BJ (cell line): ENCODE measurements at regions not wholly inside any gene's neighbourhood (a gene's known extent, or its start where the extent isn't known, plus 50 kb on each side); places are given as distances from the start of the nearest gene placed in this dataset.

Source experiments
- CTCF ChIA-PET: fragments of 350-600 bp; formaldehyde crosslinking; extraction: SDS; loops from one replicate; lab custom pipeline; 2021; ENCODE audit warnings: antibody characterized with exemption, inconsistent platforms; lab: Yijun Ruan, JAX
- POLR2A ChIA-PET: fragments of 300-600 bp; sonication (Branson Sonifier 250); formaldehyde crosslinking; extraction: SDS; loops from one replicate; lab custom pipeline; 2021; ENCODE audit warnings: antibody characterized with exemption; lab: Charles Lee
- DNase-seq: peaks from one replicate; pipeline ENCODE4 v3.0.0-alpha.2; 2011; ENCODE audit warnings: low read depth
- H3K27me3 ChIP-seq: 2 replicates; pipeline ENCODE4 v1.6.0; 2011; ENCODE audit warnings: low read length; ENCODE audit not compliant: control insufficient read depth, insufficient read depth
- H3K36me3 ChIP-seq: 2 replicates; pipeline ENCODE4 v1.5.1; 2011; ENCODE audit warnings: low read length; ENCODE audit not compliant: control insufficient read depth, insufficient read depth
- H3K4me3 ChIP-seq: 2 replicates; pipeline ENCODE4 v1.5.1; 2011; ENCODE audit warnings: low read depth, mild to moderate bottlenecking, control low read depth, low read length
- CTCF ChIP-seq: IDR thresholded peaks from 2 replicates; pipeline ENCODE4 v1.5.1; 2011; ENCODE audit warnings: low read depth, mild to moderate bottlenecking, control low read depth, inconsistent platforms, low read length, moderate library complexity; ENCODE audit not compliant: insufficient read depth

- H3K27me3 ChIP-seq: no peaks in the 10 kb centered on the region; the same call in 1 of the 2 replicates
- DNase-seq: no peak
- ChIA-PET POLR2A (no interaction called here), CTCF (no interaction called here)
- no peaks in the 10 kb centered on the region for H3K36me3 ChIP-seq
- TF ChIP-seq CTCF: no peak
- H3K4me3 ChIP-seq: no peak overlapping the region
Observed at GRCh38 chr14:55749946-55750345, 169.9 kb downstream of the KTN1 start.

GRCh38 chr14:55752580-55753390 is 172.8 kb downstream of the KTN1 start:
- no peak for TF ChIP-seq CTCF
- DNase-seq: no peak
- Histone ChIP-seq H3K36me3 (no peaks in the 10 kb centered on the region), H3K27me3 (no peaks in the 10 kb centered on the region; the same call in 1 of the 2 replicates), H3K4me3 (no peak overlapping the region)
- POLR2A ChIA-PET: no interaction called here
- CTCF ChIA-PET: interaction anchor here (0.9 kb wide), 1 partner anchor 10 kb away, joined by 3 read pairs; no protein-coding TSS in a partner anchor

- H3K36me3 ChIP-seq: no peaks in the 10 kb centered on the region
- H3K27me3 ChIP-seq: no peaks in the 10 kb centered on the region
- POLR2A ChIA-PET: no interaction called here
- CTCF ChIA-PET: interaction anchor here (0.8 to 0.9 kb wide), 2 partner anchors 9 to 23 kb away, joined by 3 to 6 read pairs; no protein-coding TSS in a partner anchor
- TF ChIP-seq CTCF: no peak
- no peak overlapping the region for H3K4me3 ChIP-seq
- DNase-seq: no peak
Observed at GRCh38 chr14:55754471-55754870, 174.5 kb downstream of the KTN1 start.

GRCh38 chr14:55754871-55755270 is 174.9 kb downstream of the KTN1 start:
- no peak for TF ChIP-seq CTCF
- Histone ChIP-seq H3K27me3 (no peaks in the 10 kb centered on the region), H3K36me3 (no peaks in the 10 kb centered on the region), H3K4me3 (no peak overlapping the region)
- POLR2A ChIA-PET: no interaction called here
- CTCF ChIA-PET: interaction anchor here (0.6 to 0.7 kb wide), 2 partner anchors 608 to 712 kb away, joined by 3 read pairs; no protein-coding TSS in a partner anchor
- DNase-seq: no peak

GRCh38 chr14:55756078-55756477 is 176.1 kb downstream of the KTN1 start:
- DNase-seq: no peak
- POLR2A ChIA-PET: no interaction called here
- Histone ChIP-seq H3K36me3 (no peaks in the 10 kb centered on the region), H3K4me3 (no peak overlapping the region), H3K27me3 (0 out of 2 replicates have a peak, but pooled peaks cover under 1% of the 10 kb centered on the region)
- no peak for TF ChIP-seq CTCF
- CTCF ChIA-PET: interaction anchor here (0.7 kb wide), 1 partner anchor 734 kb away, joined by 3 read pairs; no protein-coding TSS in a partner anchor
